A673 (cell line): ENCODE measurements at regions not wholly inside any gene's neighbourhood (a gene's known extent, or its start where the extent isn't known, plus 50 kb on each side); places are given as distances from the start of the nearest gene placed in this dataset.

Experiments
- BruUV-seq: library from RNA; stranded (reverse); fragments of 400-500 nt; replicated peaks from 2 replicates; lab custom pipeline; 2021; lab: Mats Ljungman, UMichigan
- CTCF ChIA-PET: fragments of 300-600 bp; sonication (Branson Sonifier 250); formaldehyde crosslinking; loops from one replicate; lab custom pipeline; 2022; ENCODE audit warnings: antibody characterized with exemption; lab: Charles Lee
- POLR2A ChIA-PET: fragments of 300-600 bp; sonication (Branson Sonifier 250); formaldehyde crosslinking; loops from one replicate; lab custom pipeline; 2022; ENCODE audit warnings: antibody characterized with exemption; ENCODE audit not compliant: low non-redundant PET; lab: Charles Lee
- DNase-seq: peaks from one replicate; pipeline ENCODE4 v3.0.0-alpha.2; 2015; ENCODE audit warnings: low spot score
- H3K27ac ChIP-seq: fragments of 200-600 bp; sonication (generic); 2 replicates; pipeline ENCODE4 v1.5.1; 2016; ENCODE audit warnings: mixed run types, low read depth, mild to moderate bottlenecking, mixed read lengths, antibody characterized with exemption, low read length; ENCODE audit not compliant: poor library complexity, severe bottlenecking
- H3K27me3 ChIP-seq: fragments of 200-600 bp; sonication (generic); replicated peaks from 2 replicates; pipeline ENCODE4 v1.6.1; 2017; ENCODE audit warnings: mixed run types, low read depth, mild to moderate bottlenecking, mixed read lengths, antibody characterized with exemption, low read length; ENCODE audit not compliant: insufficient read depth, poor library complexity
- H3K36me3 ChIP-seq: fragments of 200-600 bp; sonication (generic); 2 replicates; pipeline ENCODE4 v1.6.1; 2016; ENCODE audit warnings: mixed run types, mild to moderate bottlenecking, mixed read lengths, antibody characterized with exemption, low read length; ENCODE audit not compliant: insufficient read depth, poor library complexity, severe bottlenecking
- H3K4me1 ChIP-seq: fragments of 200-600 bp; sonication (generic); 2 replicates; pipeline ENCODE4 v1.6.1; 2017; ENCODE audit warnings: mixed run types, mild to moderate bottlenecking, mixed read lengths, antibody characterized with exemption, low read length; ENCODE audit not compliant: insufficient read depth, poor library complexity, severe bottlenecking
- H3K4me3 ChIP-seq: fragments of 200-600 bp; sonication (generic); 2 replicates; pipeline ENCODE4 v1.5.1; 2016; ENCODE audit warnings: low read depth, mixed run types, mild to moderate bottlenecking, mixed read lengths, low read length; ENCODE audit not compliant: poor library complexity, severe bottlenecking
- H3K9me3 ChIP-seq: fragments of 200-600 bp; sonication (generic); 2 replicates; pipeline ENCODE4 v1.6.1; 2016; ENCODE audit warnings: mixed run types, low read depth, mild to moderate bottlenecking, mixed read lengths, antibody characterized with exemption, low read length; ENCODE audit not compliant: poor library complexity, severe bottlenecking
- CTCF ChIP-seq: fragments of 300-800, 200-600 bp; sonication (generic); conservative IDR thresholded peaks from 2 replicates; pipeline ENCODE4 v1.5.1; 2017; ENCODE audit warnings: low read depth, mild to moderate bottlenecking, antibody characterized with exemption, low read length, moderate library complexity, mixed read lengths
- EZH2 ChIP-seq: fragments of 200-600 bp; sonication (generic); IDR thresholded peaks from 2 replicates; pipeline ENCODE4 v1.6.1; 2017; ENCODE audit warnings: borderline replicate concordance, low read depth, mild to moderate bottlenecking, mixed read lengths, antibody characterized with exemption, low read length; ENCODE audit not compliant: poor library complexity, severe bottlenecking
- intact Hi-C: fragments of 100-400 bp; cut with micrococcal nuclease; formaldehyde crosslinking; loops from one replicate; pipeline ENCODE4 v1.10.0; 2022; ENCODE audit not compliant: unreplicated experiment

DNA sequence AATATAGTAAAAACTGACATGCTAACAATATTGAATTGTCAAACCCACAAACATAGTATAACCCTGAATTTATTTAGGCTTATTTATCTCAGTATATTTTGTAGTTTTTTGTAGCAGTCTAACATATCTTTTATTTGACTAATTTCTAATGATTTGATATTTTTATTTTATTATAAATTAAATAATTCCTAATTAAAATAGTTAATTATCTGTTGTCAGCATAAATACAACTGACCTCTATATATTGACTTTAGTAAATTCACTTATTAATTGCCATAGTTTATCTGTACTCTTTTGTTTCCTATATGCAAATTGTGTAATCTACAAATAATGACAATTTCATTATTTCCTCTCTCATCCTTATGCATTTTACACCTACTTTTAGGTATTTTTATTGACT lies 215.1 kb upstream of the KIF2A start:
- no peaks in the 10 kb centered on the region for H3K36me3 ChIP-seq
- POLR2A ChIA-PET = interaction anchor here (0.6 kb wide), 1 partner anchor 1245 kb away, joined by 7 read pairs; no protein-coding TSS in a partner anchor
- no peak overlapping the region for H3K4me3 ChIP-seq
- TF ChIP-seq EZH2 (no peak), CTCF (no peak)
- no TSS peak for BruUV-seq
- intact Hi-C loops = no loop called here
- CTCF ChIA-PET = no interaction called here
- peaks cover 6% of the 10 kb centered on the region for H3K4me1 ChIP-seq
- no peaks in the 10 kb centered on the region for H3K27me3 ChIP-seq
- no peak overlapping the region for H3K27ac ChIP-seq
- DNase-seq = no peak
- no peaks in the 10 kb centered on the region for H3K9me3 ChIP-seq

- H3K9me3 ChIP-seq = no peaks in the 10 kb centered on the region
- intact Hi-C loops = no loop called here
- POLR2A ChIA-PET = no interaction called here
- DNase-seq = no peak
- H3K27ac ChIP-seq = no peak overlapping the region
- no peaks in the 10 kb centered on the region for H3K27me3 ChIP-seq
- H3K4me3 ChIP-seq = no peak overlapping the region
- no TSS peak for BruUV-seq
- no peak for TF ChIP-seq EZH2
- H3K4me1 ChIP-seq = peaks cover 6% of the 10 kb centered on the region
- CTCF ChIA-PET = no interaction called here
- no peaks in the 10 kb centered on the region for H3K36me3 ChIP-seq
These were observed 212.6 kb upstream of the KIF2A start for GRCh38 chr5:62093411-62093810.

- CTCF ChIA-PET = no interaction called here
- H3K4me3 ChIP-seq = no peak overlapping the region
- DNase-seq = peak; percentile 53
These were observed 212.0 kb upstream of the KIF2A start for GRCh38 chr5:62093976-62094375.

More at GRCh38 chr5:62093976-62094375, 212.0 kb upstream of the KIF2A start:
- H3K9me3 ChIP-seq = no peaks in the 10 kb centered on the region
- POLR2A ChIA-PET = no interaction called here
- H3K27ac ChIP-seq = no peak overlapping the region
- no peaks in the 10 kb centered on the region for H3K27me3 ChIP-seq
- no peaks in the 10 kb centered on the region for H3K36me3 ChIP-seq
- intact Hi-C loops = no loop called here
- H3K4me1 ChIP-seq = peaks cover 6% of the 10 kb centered on the region
- no peak for TF ChIP-seq EZH2
- TF ChIP-seq CTCF = no peak
- no TSS peak for BruUV-seq
